ENCODE measurements at regions not wholly inside any gene's neighbourhood (a gene's known extent, or its start where the extent isn't known, plus 50 kb on each side); places are given as distances from the start of the nearest gene placed in this dataset.

DNA sequence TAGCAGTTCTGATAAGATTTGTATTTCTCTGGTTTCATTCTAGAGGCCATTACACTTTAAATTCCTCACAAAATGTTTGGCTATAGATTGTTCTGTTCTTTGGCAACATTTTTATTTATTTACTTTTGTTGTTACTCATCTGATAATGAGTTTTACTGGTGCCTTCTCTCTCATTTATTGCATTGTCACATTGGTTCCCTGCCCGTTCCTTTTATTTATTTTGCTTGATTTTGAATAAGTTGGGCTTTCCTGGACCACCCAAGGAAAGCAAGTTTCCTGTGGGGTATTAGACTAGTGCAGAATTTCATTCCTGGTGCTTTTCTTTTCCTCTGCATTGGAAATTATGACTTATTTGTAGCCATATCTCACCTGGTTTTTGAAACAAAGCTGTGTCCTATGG, 232.0 kb downstream of the SOCS6 start:
- Mint-ChIP-seq H3K27me3 (ENCODE audit: insufficient read depth) (peaks cover 2% of the 10 kb centered on the region), H3K4me1 (ENCODE audit: low read depth) (no peaks in the 10 kb centered on the region), H3K36me3 (ENCODE audit: low read depth) (no peaks in the 10 kb centered on the region), H3K27ac (no peak overlapping the region), H3K4me3 (no peak overlapping the region), H3K9me3 (no peaks in the 10 kb centered on the region)
- DNase-seq, result no peak
- TF ChIP-seq, protein P1, sequence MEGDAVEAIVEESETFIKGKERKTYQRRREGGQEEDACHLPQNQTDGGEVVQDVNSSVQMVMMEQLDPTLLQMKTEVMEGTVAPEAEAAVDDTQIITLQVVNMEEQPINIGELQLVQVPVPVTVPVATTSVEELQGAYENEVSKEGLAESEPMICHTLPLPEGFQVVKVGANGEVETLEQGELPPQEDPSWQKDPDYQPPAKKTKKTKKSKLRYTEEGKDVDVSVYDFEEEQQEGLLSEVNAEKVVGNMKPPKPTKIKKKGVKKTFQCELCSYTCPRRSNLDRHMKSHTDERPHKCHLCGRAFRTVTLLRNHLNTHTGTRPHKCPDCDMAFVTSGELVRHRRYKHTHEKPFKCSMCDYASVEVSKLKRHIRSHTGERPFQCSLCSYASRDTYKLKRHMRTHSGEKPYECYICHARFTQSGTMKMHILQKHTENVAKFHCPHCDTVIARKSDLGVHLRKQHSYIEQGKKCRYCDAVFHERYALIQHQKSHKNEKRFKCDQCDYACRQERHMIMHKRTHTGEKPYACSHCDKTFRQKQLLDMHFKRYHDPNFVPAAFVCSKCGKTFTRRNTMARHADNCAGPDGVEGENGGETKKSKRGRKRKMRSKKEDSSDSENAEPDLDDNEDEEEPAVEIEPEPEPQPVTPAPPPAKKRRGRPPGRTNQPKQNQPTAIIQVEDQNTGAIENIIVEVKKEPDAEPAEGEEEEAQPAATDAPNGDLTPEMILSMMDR (IDR thresholded peaks at IDR 0.05), result no peak

DNA sequence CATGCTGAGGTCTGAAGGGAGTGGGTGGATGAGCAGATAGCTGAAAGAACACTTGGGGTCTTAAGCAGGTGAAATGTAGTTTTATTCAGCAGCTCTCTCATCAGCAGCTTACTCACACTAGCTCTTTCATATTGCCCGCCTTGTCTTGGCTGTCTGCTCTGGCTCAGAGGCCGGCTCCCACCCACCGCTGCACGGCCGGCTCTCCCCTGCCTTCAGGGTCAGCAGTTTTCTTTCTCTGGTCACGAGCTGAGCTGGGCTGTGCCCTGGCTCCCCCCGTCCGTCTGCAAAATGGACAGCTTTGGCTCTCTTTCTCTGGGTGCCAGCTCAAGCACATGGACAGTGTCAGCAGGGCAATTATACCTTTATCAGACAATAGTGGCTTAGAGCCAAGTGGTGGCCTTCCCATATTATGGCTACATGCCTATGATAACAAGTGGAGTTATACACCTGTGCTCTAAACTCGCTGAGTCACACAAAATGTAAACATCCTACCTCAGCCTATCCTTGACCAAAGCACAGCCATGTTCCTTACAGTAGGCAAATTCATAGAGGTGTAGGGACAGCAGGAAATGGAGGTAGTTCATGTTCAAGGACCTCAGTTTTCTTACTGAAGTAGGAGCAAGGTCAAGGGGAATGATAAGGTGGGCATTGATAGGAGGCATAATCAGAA, 224.8 kb downstream of the SOCS6 start:
- H3K4me3 Mint-ChIP-seq, result no peak overlapping the region
- no peaks in the 10 kb centered on the region for H3K36me3 Mint-ChIP-seq (ENCODE audit: low read depth)
- H3K27me3 Mint-ChIP-seq (ENCODE audit: insufficient read depth), result no peaks in the 10 kb centered on the region; the same call in 1 of the 2 replicates
- no peak for DNase-seq
- no peaks in the 10 kb centered on the region for H3K9me3 Mint-ChIP-seq
- no peaks in the 10 kb centered on the region for H3K4me1 Mint-ChIP-seq (ENCODE audit: low read depth)
- H3K27ac Mint-ChIP-seq, result no peak overlapping the region
- TF ChIP-seq, protein P1 (IDR thresholded peaks at IDR 0.05), result no peak

DNA sequence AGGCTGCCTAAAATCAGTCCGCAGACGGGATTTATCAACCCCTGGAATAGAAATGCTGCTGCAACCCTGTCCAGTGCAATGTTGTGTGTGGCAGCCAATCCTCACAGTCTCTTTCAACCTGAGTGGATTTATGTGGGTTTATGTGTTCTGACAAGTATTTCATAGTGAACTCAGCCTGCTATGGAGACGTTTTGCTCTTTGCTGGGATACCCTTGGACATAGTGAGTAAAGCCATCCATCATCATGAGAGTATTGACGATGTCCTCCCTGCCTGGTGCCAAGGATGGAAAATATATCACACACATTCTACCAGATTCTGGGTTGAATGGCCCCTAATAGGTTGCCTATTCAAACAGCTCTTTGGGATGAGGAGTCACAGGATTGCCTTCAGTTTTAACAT, 219.1 kb downstream of the SOCS6 start:
- H3K4me1 Mint-ChIP-seq (ENCODE audit: low read depth), result no peaks in the 10 kb centered on the region
- no peak overlapping the region for H3K27ac Mint-ChIP-seq
- no peaks in the 10 kb centered on the region for H3K9me3 Mint-ChIP-seq

DNA sequence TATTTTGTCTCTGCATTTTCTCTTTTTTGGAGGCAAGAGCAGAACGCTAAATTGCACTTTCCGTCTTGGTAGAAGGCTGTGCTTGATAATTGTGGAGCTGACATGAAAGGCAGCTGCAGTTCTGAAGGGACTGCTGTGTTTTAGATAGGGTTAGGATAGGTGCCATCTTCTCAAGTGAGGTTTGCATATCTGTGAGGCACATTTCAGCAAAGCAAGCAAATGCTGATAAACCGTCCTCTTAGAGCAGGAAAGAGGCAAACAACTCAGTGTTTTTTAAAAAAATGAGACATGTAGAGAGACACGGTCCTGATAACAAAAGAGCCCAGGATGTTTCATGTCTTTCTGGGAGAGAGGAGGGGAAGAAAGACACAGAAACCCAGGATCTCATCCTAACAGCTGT, 217.7 kb downstream of the SOCS6 start:
- no peak overlapping the region for H3K4me3 Mint-ChIP-seq
- no peak for DNase-seq
- no peaks in the 10 kb centered on the region for H3K36me3 Mint-ChIP-seq (ENCODE audit: low read depth)
- H3K9me3 Mint-ChIP-seq, result no peaks in the 10 kb centered on the region
- no peaks in the 10 kb centered on the region for H3K4me1 Mint-ChIP-seq (ENCODE audit: low read depth)
- TF ChIP-seq, protein P1 (IDR thresholded peaks at IDR 0.05), result no peak
- H3K27ac Mint-ChIP-seq, result no peak overlapping the region
- H3K27me3 Mint-ChIP-seq (ENCODE audit: insufficient read depth), result no peaks in the 10 kb centered on the region; the same call in 1 of the 2 replicates

More for the DNA sequence above, 219.1 kb downstream of the SOCS6 start:
- Mint-ChIP-seq H3K27me3 (ENCODE audit: insufficient read depth) (no peaks in the 10 kb centered on the region; the same call in 1 of the 2 replicates), H3K4me3 (no peak overlapping the region), H3K36me3 (ENCODE audit: low read depth) (no peaks in the 10 kb centered on the region)
- no peak for DNase-seq
- TF ChIP-seq, protein P1 (IDR thresholded peaks at IDR 0.05), result no peak

DNA sequence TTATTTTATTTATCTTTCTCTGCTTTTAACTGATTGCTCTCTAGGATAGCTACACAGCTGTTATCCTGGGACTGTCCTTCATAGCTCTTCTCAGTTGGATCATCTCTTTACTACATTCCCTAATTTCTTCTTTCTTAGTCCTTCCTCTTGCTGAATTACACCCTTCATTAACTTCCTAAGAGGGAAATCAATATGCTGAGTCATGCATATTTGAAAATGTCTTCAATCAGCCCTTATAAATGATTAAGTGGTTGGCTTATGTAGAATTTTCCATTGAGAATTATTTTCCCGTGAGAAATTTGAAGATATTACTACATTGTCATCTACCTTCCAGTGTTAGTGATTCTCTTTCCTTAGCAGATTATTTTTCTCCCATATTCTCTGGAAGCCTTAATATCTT, 214.2 kb downstream of the SOCS6 start:
- Mint-ChIP-seq H3K27me3 (ENCODE audit: insufficient read depth) (peaks cover 3% of the 10 kb centered on the region), H3K9me3 (no peaks in the 10 kb centered on the region), H3K27ac (no peak overlapping the region), H3K4me1 (ENCODE audit: low read depth) (no peaks in the 10 kb centered on the region), H3K4me3 (no peak overlapping the region), H3K36me3 (ENCODE audit: low read depth) (no peaks in the 10 kb centered on the region)
- TF ChIP-seq, protein P1 (IDR thresholded peaks at IDR 0.05), result no peak
- no peak for DNase-seq
